MM.1S (cell line): ENCODE measurements at regions not wholly inside any gene's neighbourhood (a gene's known extent, or its start where the extent isn't known, plus 50 kb on each side); places are given as distances from the start of the nearest gene placed in this dataset.

Experiments
- DNase-seq: peaks from one replicate; pipeline ENCODE4 v3.0.0-alpha.2; 2015
- H2AFZ ChIP-seq: fragments of 300-600 bp; sonication (generic); 2 replicates; pipeline ENCODE4 v1.6.0; 2016; ENCODE audit warnings: antibody characterized with exemption, low read length
- H3F3A ChIP-seq: fragments of 300-600 bp; sonication (generic); 2 replicates; pipeline ENCODE4 v1.6.1; 2016; ENCODE audit warnings: mild to moderate bottlenecking, antibody characterized with exemption, low read length, moderate library complexity, mixed read lengths; ENCODE audit not compliant: insufficient read depth
- H3K27ac ChIP-seq: fragments of 300-600 bp; sonication (generic); 2 replicates; pipeline ENCODE4 v1.5.1; 2016; ENCODE audit warnings: mild to moderate bottlenecking, low read length
- H3K27me3 ChIP-seq: fragments of 300-600 bp; sonication (generic); replicated peaks from 2 replicates; pipeline ENCODE4 v1.6.0; 2016; ENCODE audit warnings: low read length; ENCODE audit not compliant: insufficient read depth
- H3K36me3 ChIP-seq: fragments of 300-600 bp; sonication (generic); replicated peaks from 2 replicates; pipeline ENCODE4 v1.6.1; 2016; ENCODE audit warnings: mild to moderate bottlenecking, low read length, mixed read lengths; ENCODE audit not compliant: insufficient read depth
- H3K4me1 ChIP-seq: fragments of 300-600 bp; sonication (generic); 2 replicates; pipeline ENCODE4 v1.6.1; 2016; ENCODE audit warnings: low read length, mixed read lengths
- H3K4me2 ChIP-seq: fragments of 300-600 bp; sonication (generic); 2 replicates; pipeline ENCODE4 v1.6.0; 2016; ENCODE audit warnings: low read depth, low read length
- H3K4me3 ChIP-seq: fragments of 300-600 bp; sonication (generic); 2 replicates; pipeline ENCODE4 v1.5.1; 2016; ENCODE audit warnings: low read length, mixed read lengths
- H3K79me2 ChIP-seq: fragments of 300-600 bp; sonication (generic); 2 replicates; pipeline ENCODE4 v1.6.1; 2016; ENCODE audit warnings: mixed run types, low read length, mixed read lengths
- H3K9ac ChIP-seq: fragments of 300-600 bp; sonication (generic); 2 replicates; pipeline ENCODE4 v1.6.1; 2016; ENCODE audit warnings: low read length, mixed read lengths
- H3K9me2 ChIP-seq: fragments of 300-600 bp; sonication (generic); replicated peaks from 2 replicates; pipeline ENCODE4 v1.6.1; 2016; ENCODE audit warnings: mild to moderate bottlenecking, low read length, mixed read lengths; ENCODE audit not compliant: insufficient read depth
- H3K9me3 ChIP-seq: fragments of 300-600 bp; sonication (generic); replicated peaks from 2 replicates; pipeline ENCODE4 v1.6.1; 2016; ENCODE audit warnings: mild to moderate bottlenecking, low read length, mixed read lengths; ENCODE audit not compliant: insufficient read depth
- H4K20me1 ChIP-seq: fragments of 300-600 bp; sonication (generic); 2 replicates; pipeline ENCODE4 v1.6.1; 2016; ENCODE audit warnings: mild to moderate bottlenecking, low read length, moderate library complexity, mixed read lengths; ENCODE audit not compliant: insufficient read depth
- EZH2 ChIP-seq: fragments of 300-600 bp; sonication (generic); optimal IDR thresholded peaks from 2 replicates; pipeline ENCODE3; 2017; ENCODE audit warnings: low read depth, mild to moderate bottlenecking, antibody characterized with exemption, low read length, mixed read lengths
- EZH2phosphoT487 ChIP-seq: fragments of 300-600 bp; sonication (generic); IDR thresholded peaks from 2 replicates; pipeline ENCODE4 v1.6.1; 2018; ENCODE audit warnings: antibody characterized with exemption, low read length
- TF ChIP-seq, protein P1 (sequence below): fragments of 300-600 bp; sonication (generic); IDR thresholded peaks from 2 replicates; pipeline ENCODE4 v1.5.1; 2016; ENCODE audit warnings: antibody characterized with exemption, low read length, mixed read lengths

- Histone ChIP-seq H3K79me2 (no peaks in the 10 kb centered on the region), H3K27ac (no peak overlapping the region), H3K36me3 (no peaks in the 10 kb centered on the region), H3K9me2 (no peaks in the 10 kb centered on the region), H3K4me1 (no peaks in the 10 kb centered on the region), H4K20me1 (no peaks in the 10 kb centered on the region), H2AFZ (no peak overlapping the region), H3K27me3 (no peaks in the 10 kb centered on the region), H3K9ac (no peak overlapping the region), H3K9me3 (no peaks in the 10 kb centered on the region), H3K4me3 (no peak overlapping the region), H3K4me2 (no peak overlapping the region), H3F3A (no peaks in the 10 kb centered on the region)
- no peak for TF ChIP-seq EZH2
- no peak for TF ChIP-seq EZH2phosphoT487
- TF ChIP-seq, protein P1, sequence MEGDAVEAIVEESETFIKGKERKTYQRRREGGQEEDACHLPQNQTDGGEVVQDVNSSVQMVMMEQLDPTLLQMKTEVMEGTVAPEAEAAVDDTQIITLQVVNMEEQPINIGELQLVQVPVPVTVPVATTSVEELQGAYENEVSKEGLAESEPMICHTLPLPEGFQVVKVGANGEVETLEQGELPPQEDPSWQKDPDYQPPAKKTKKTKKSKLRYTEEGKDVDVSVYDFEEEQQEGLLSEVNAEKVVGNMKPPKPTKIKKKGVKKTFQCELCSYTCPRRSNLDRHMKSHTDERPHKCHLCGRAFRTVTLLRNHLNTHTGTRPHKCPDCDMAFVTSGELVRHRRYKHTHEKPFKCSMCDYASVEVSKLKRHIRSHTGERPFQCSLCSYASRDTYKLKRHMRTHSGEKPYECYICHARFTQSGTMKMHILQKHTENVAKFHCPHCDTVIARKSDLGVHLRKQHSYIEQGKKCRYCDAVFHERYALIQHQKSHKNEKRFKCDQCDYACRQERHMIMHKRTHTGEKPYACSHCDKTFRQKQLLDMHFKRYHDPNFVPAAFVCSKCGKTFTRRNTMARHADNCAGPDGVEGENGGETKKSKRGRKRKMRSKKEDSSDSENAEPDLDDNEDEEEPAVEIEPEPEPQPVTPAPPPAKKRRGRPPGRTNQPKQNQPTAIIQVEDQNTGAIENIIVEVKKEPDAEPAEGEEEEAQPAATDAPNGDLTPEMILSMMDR, result no peak
- DNase-seq, result no peak
Measured at GRCh38 chr6:120899932-120900331, 434.3 kb downstream of the TBC1D32 start.

- DNase-seq, result no peak
- no peak overlapping the region for H2AFZ ChIP-seq
Measured at GRCh38 chr6:120894077-120894476, 440.2 kb downstream of the TBC1D32 start.

DNA sequence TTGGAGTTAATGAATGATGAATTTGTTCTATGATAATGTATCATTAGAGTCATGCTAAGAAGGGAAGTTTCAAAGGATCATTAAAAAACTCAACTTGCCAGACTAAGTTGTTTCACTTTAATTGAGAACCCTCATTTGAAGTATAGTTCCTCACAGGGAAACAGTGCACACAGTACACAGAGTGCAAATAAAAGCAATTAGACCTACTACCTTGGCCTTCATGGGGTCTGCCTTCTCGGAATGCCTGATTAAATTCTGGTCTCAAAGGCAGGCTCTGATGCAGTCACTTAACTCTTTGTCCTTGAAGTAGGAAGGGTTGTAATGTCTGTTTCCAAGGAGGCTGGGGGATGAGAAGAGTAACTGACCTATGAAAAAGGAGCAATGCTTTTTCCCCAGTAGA, 457.3 kb downstream of the TBC1D32 start:
- Histone ChIP-seq H3K27me3 (no peaks in the 10 kb centered on the region), H3K36me3 (no peaks in the 10 kb centered on the region), H3K79me2 (no peaks in the 10 kb centered on the region), H3K9me2 (no peaks in the 10 kb centered on the region), H3K4me3 (no peak overlapping the region), H3F3A (no peaks in the 10 kb centered on the region), H3K9me3 (no peaks in the 10 kb centered on the region), H3K4me2 (no peak overlapping the region), H3K4me1 (no peaks in the 10 kb centered on the region), H3K27ac (no peak overlapping the region), H2AFZ (no peak overlapping the region), H3K9ac (no peak overlapping the region), H4K20me1 (no peaks in the 10 kb centered on the region)
- no peak for DNase-seq
- TF ChIP-seq EZH2phosphoT487 (no peak), EZH2 (no peak)
- TF ChIP-seq, protein P1, result no peak

More at GRCh38 chr6:120894077-120894476, 440.2 kb downstream of the TBC1D32 start:
- Histone ChIP-seq H3K4me1 (no peaks in the 10 kb centered on the region), H4K20me1 (no peaks in the 10 kb centered on the region), H3K4me3 (no peak overlapping the region), H3K36me3 (no peaks in the 10 kb centered on the region), H3K4me2 (no peak overlapping the region), H3K9me3 (no peaks in the 10 kb centered on the region), H3K9me2 (no peaks in the 10 kb centered on the region), H3K79me2 (no peaks in the 10 kb centered on the region), H3K9ac (no peak overlapping the region), H3K27me3 (no peaks in the 10 kb centered on the region), H3F3A (no peaks in the 10 kb centered on the region), H3K27ac (no peak overlapping the region)
- TF ChIP-seq EZH2 (no peak), EZH2phosphoT487 (no peak)
- TF ChIP-seq, protein P1, result no peak
